ENCODE measurements at regions not wholly inside any gene's neighbourhood (a gene's known extent, or its start where the extent isn't known, plus 50 kb on each side); places are given as distances from the start of the nearest gene placed in this dataset.

DNA sequence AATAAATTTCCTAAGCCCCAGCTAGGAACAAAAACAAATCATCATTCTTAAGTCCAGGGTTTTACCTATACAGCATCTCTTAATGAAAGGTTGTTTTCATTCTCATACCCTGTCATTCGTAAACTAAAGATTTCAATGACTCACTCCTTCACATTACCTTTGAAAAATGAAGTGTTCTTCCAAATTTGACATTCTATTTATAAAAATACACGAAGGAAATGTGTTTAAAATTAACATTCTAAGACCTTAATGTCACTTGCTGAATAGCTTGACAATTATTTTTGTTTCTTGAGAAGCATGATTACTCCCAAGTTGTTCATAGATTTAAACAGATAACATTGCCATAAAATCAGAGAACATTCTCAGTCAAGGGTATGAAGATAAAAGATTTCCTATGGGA is 1188.3 kb upstream of the SORCS1 start:
- TF ChIP-seq POLR2A (IDR thresholded peaks at IDR 0.05; ENCODE audit: low read depth, low read length): no peak
- no peak for TF ChIP-seq POLR2AphosphoS5 (IDR thresholded peaks at IDR 0.05; ENCODE audit: low read depth, low read length)
